ENCODE measurements at regions not wholly inside any gene's neighbourhood (a gene's known extent, or its start where the extent isn't known, plus 50 kb on each side); places are given as distances from the start of the nearest gene placed in this dataset.

DNA sequence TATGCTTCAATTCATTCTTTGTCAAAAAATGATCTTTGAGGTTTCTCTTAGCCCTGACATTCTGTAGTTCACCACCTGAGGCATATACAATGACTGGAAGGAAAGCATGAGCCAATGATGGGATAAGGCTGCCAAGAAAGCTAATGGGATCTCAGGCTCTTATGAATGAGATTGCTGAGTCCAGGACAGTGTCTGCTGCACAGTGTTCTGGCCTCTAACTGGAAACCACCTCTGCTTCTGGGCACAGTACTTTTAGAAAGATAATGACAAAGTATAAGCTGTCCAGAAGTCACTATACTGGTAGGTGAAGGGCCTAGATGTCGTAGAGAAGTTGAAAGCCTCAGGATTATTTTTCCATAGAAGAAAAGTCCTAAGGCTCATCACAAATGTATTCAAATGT lies 69.1 kb upstream of the PAPPA start:
- H3K9me3 ChIP-seq = peaks cover 0 to 3% (median 0%) of the 10 kb centered on the region in 12 donors
- ATAC-seq (peak in 2 of 4 donors; percentile 49 to 55), DNase-seq (no peak)
- TF ChIP-seq, protein P1, sequence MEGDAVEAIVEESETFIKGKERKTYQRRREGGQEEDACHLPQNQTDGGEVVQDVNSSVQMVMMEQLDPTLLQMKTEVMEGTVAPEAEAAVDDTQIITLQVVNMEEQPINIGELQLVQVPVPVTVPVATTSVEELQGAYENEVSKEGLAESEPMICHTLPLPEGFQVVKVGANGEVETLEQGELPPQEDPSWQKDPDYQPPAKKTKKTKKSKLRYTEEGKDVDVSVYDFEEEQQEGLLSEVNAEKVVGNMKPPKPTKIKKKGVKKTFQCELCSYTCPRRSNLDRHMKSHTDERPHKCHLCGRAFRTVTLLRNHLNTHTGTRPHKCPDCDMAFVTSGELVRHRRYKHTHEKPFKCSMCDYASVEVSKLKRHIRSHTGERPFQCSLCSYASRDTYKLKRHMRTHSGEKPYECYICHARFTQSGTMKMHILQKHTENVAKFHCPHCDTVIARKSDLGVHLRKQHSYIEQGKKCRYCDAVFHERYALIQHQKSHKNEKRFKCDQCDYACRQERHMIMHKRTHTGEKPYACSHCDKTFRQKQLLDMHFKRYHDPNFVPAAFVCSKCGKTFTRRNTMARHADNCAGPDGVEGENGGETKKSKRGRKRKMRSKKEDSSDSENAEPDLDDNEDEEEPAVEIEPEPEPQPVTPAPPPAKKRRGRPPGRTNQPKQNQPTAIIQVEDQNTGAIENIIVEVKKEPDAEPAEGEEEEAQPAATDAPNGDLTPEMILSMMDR (IDR thresholded peaks at IDR 0.05) = no peak
- TF ChIP-seq POLR2A (IDR thresholded peaks at IDR 0.05) = no peak
- no peak overlapping the region for H3K27ac ChIP-seq
- no peaks in the 10 kb centered on the region for H3K27me3 ChIP-seq
- no peak overlapping the region for H3K4me3 ChIP-seq
- 34 to 52% (median 42%) methylated on average over 1 of the region's 1 CpG for WGBS, 4 donors
- intact Hi-C loops (cut with DNase I) = loop anchor here in 4 of 10 donors (10.0 kb wide), 4 partner anchors 140 to 490 kb away; no protein-coding TSS in a partner anchor
- no peaks in the 10 kb centered on the region for H3K36me3 ChIP-seq
- peaks cover 0 to 20% (median 5%) of the 10 kb centered on the region in 12 donors for H3K4me1 ChIP-seq

DNA sequence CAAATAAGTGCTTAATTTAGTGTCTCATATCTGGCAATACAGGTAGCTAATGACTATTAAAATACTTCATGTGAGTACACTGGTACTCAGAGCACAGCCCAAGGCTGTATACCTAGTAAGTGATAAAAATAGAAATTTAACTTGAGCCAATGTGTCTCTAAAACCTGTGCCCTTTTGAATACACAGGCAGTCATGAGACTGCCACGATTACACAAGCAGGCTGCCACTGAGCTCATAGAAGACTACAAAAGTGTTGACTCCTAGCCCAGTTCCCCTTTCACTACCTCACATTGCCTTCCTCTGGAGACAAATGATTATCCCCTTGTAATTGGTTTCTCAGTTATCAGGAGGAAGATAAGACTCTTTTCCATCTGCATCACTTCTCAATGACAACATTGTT lies 66.3 kb upstream of the PAPPA start:
- Histone ChIP-seq H3K9me3 (peaks cover 0 to 3% (median 0%) of the 10 kb centered on the region in 12 donors), H3K36me3 (no peaks in the 10 kb centered on the region), H3K4me3 (no peak overlapping the region), H3K4me1 (peaks cover 0 to 20% (median 5%) of the 10 kb centered on the region in 12 donors), H3K27ac (peak overlapping the region in 11 of 12 donors; percentile 6 to 68 (median 52)), H3K27me3 (no peaks in the 10 kb centered on the region)
- 2 to 11% (median 7%) methylated on average over 1 of the region's 1 CpG for WGBS, 4 donors
- ATAC-seq = peak; percentile 91 to 94 (median 94)
- TF ChIP-seq, protein P1 (IDR thresholded peaks at IDR 0.05) = no peak
- TF ChIP-seq POLR2A (IDR thresholded peaks at IDR 0.05) = no peak
- peak in 4 of 5 donors; percentile 25 to 72 (median 50) for DNase-seq
- intact Hi-C loops (cut with DNase I) = loop anchor here in 4 of 10 donors (10.0 kb wide), 4 partner anchors 142 to 488 kb away; no protein-coding TSS in a partner anchor

DNA sequence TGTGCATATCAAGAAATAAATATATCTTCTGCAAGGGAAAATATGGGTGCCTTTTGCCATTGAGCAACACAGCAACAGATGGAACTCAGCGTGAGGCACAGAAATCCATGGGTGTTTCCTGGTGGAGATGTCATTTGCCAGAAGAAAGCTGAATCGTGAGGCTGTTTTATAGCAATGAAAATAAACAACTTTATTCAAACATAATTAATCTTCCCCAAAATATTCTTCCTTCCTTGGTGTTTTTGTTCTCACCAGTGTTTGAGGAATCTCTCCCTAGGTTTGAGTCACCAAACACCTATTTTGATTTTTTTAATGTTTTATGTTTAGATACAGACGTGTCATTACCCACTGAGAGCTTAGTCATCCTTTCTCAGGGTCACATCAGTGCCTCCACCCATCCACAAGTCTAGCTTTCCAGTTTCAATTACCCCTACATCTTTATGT lies 65.8 kb upstream of the PAPPA start:
- TF ChIP-seq, protein P1 (IDR thresholded peaks at IDR 0.05) = no peak
- no peak for TF ChIP-seq POLR2A (IDR thresholded peaks at IDR 0.05)

DNA sequence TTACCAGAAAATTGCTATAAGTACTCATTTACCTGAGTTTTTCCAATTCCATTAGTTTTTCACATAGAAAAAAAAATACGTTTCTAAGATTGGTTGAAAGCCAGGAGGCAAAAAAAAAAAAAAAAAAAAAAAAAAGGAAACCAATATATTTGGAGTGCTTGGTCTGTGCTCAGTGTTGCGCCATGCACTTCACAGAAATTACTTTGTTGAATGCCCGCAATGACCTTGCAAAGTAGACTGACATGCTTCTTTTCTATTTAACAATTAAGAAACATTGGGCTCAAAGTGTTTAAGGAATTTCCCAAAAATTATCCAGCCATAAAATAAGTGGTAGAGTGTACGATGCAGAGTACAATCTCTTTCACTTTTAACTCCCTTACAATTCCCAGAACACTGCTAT lies 65.2 kb upstream of the PAPPA start:
- intact Hi-C loops (cut with DNase I) = loop anchor here in 4 of 10 donors (10.0 kb wide), 4 partner anchors 144 to 486 kb away; no protein-coding TSS in a partner anchor
- H3K27ac ChIP-seq = peak overlapping the region in 3 of 12 donors; percentile 27 to 52 (median 43)
- H3K9me3 ChIP-seq = peaks cover 0 to 3% (median 0%) of the 10 kb centered on the region in 12 donors
- no peak for ATAC-seq
- no peaks in the 10 kb centered on the region for H3K36me3 ChIP-seq
- TF ChIP-seq, protein P1 (IDR thresholded peaks at IDR 0.05) = no peak
- no peak for TF ChIP-seq POLR2A (IDR thresholded peaks at IDR 0.05)
- WGBS, 4 donors = 73 to 82% (median 76%) methylated on average over 4 of the region's 4 CpGs
- no peaks in the 10 kb centered on the region for H3K27me3 ChIP-seq
- H3K4me1 ChIP-seq = peaks cover 0 to 20% (median 5%) of the 10 kb centered on the region in 12 donors
- DNase-seq = no peak
- no peak overlapping the region for H3K4me3 ChIP-seq

More for the DNA sequence above, 65.8 kb upstream of the PAPPA start:
- ATAC-seq = peak in 1 of 4 donors; percentile 23
- peak overlapping the region in 11 of 12 donors; percentile 6 to 68 (median 52) for H3K27ac ChIP-seq
- H3K27me3 ChIP-seq = no peaks in the 10 kb centered on the region
- peaks cover 0 to 3% (median 0%) of the 10 kb centered on the region in 12 donors for H3K9me3 ChIP-seq
- no peak overlapping the region for H3K4me3 ChIP-seq
- H3K4me1 ChIP-seq = peaks cover 0 to 20% (median 5%) of the 10 kb centered on the region in 12 donors
- H3K36me3 ChIP-seq = no peaks in the 10 kb centered on the region
- WGBS, 4 donors = 31 to 41% (median 39%) methylated on average over 3 of the region's 3 CpGs
- intact Hi-C loops (cut with DNase I) = loop anchor here in 4 of 10 donors (10.0 kb wide), 4 partner anchors 143 to 487 kb away; no protein-coding TSS in a partner anchor
- DNase-seq = no peak
